GM18907 (cell line): ENCODE measurements at regions not wholly inside any gene's neighbourhood (a gene's known extent, or its start where the extent isn't known, plus 50 kb on each side); places are given as distances from the start of the nearest gene placed in this dataset.
A peak's percentile ranks its signal among the peaks of the same experiment; 100 is the strongest.

ENCODE experiments used
- ATAC-seq: cut with Tn5 transposase; IDR thresholded peaks from one replicate; pipeline ENCODE4 v1.9.1; 2021; ENCODE audit warnings: mild to moderate bottlenecking, moderate library complexity; ENCODE audit not compliant: unreplicated experiment

DNA sequence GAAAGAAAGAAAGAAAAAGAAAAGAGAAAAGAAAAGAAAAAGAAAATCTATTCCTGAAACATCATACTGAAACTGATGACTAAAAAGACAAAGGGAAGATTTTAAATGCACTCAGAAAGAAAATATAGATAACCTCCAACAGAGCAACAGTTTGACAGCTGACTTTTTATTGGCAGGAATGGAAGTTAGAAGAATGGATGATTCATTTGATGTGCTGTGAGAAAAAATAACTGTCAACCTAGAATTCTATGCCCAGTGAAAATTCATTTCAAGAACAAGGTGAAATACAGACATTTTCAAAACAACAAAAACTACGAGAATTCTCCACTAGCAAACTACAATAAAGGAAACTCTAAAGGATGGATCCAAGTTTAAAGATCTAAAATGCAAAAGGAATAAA lies 50.5 kb upstream of the HSPA12A start:
- ATAC-seq, result no peak

DNA sequence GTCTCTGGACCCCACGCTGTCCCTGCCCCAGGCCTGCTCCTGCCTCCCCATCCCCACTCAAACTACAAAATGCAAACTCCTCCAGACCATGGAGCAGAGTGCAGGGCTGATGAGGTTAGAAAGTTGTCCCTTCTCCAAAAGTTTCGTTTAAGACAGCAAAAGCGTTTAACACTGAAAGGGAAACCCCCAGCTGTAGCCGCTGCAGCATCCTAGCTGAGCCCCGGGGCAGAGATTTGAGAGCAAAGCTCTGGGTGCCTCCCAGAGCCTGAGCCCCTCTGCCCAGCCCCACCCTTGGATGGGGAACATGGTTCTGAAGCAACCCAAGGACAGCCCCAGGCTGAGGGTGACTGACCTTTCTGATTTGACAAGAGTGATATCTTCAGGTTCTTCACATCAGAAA lies 52.8 kb upstream of the ENO4 start:
- ATAC-seq, result peak; percentile 13

- peak; percentile 85 for ATAC-seq
Measured at GRCh38 chr10:116796910-116797513, 52.3 kb upstream of the ENO4 start.

DNA sequence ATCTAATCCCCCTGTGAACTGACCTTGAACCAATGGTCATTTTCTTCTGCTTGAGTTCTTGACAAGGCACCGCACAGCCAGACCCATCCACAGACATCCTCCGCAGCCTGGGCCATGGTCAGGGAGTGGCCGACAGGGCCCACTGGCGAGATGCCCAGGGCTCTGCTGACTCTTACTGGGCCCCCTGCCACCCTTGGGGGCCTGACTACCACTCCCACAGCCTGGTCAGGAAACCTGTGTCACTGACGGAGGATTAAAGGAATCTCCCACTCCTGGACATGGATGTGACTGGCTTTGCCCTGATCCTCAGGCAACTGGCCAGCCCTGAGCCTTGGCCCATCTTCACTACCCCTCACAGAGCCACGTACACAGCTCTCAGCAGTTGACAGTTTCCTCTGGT lies 50.4 kb upstream of the ENO4 start:
- no peak for ATAC-seq
